Gastroesophageal sphincter (tissue), 3 donors: ENCODE measurements at regions not wholly inside any gene's neighbourhood (a gene's known extent, or its start where the extent isn't known, plus 50 kb on each side); places are given as distances from the start of the nearest gene placed in this dataset.

ENCODE experiments used
- POLR2A ChIP-seq, 2 donors: fragments of 450-650 bp; IDR thresholded peaks; one replicate each; pipeline ENCODE4 v1.6.1; 2017; ENCODE audit warnings: antibody characterized with exemption in 2 of 2, mild to moderate bottlenecking in 2 of 2, moderate library complexity in 1 of 2
- TF ChIP-seq, protein P1 (sequence below), 4 experiments: fragments of 200-600 bp in 2 of 4; fragments of 450-650 bp in 2 of 4; sonication (generic) in 1 of 4; IDR thresholded peaks; one replicate each; pipeline ENCODE4 v1.5.1; 2017 to 2019; ENCODE audit warnings: antibody characterized with exemption in 4 of 4, mild to moderate bottlenecking in 2 of 4, moderate library complexity in 2 of 4

DNA sequence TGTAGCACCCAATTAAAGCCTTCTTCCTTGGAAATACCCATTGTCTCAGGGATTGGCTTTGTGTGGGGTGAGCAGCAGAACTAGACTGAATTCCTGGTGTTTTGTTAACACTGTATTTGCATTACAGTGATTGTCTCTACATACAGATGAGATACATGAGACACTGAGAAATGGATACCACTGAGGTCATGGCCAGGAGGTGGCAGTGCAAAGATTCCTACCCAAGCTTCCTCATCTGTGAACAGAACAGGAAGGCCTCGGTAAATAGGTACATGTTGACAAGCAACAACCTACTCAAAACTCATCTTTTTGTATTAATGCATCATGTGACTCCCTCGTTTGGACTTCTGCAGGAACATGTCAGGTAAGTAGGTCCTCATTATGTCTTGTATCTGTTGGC is 445.8 kb upstream of the RGPD4 start:
- TF ChIP-seq, protein P1, sequence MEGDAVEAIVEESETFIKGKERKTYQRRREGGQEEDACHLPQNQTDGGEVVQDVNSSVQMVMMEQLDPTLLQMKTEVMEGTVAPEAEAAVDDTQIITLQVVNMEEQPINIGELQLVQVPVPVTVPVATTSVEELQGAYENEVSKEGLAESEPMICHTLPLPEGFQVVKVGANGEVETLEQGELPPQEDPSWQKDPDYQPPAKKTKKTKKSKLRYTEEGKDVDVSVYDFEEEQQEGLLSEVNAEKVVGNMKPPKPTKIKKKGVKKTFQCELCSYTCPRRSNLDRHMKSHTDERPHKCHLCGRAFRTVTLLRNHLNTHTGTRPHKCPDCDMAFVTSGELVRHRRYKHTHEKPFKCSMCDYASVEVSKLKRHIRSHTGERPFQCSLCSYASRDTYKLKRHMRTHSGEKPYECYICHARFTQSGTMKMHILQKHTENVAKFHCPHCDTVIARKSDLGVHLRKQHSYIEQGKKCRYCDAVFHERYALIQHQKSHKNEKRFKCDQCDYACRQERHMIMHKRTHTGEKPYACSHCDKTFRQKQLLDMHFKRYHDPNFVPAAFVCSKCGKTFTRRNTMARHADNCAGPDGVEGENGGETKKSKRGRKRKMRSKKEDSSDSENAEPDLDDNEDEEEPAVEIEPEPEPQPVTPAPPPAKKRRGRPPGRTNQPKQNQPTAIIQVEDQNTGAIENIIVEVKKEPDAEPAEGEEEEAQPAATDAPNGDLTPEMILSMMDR (IDR thresholded peaks at IDR 0.05) = no peak
- no peak for TF ChIP-seq POLR2A (IDR thresholded peaks at IDR 0.05)
